ENCODE measurements at regions not wholly inside any gene's neighbourhood (a gene's known extent, or its start where the extent isn't known, plus 50 kb on each side); places are given as distances from the start of the nearest gene placed in this dataset.

- H3K4me3 ChIP-seq (replicated peaks in 1 of 3; ENCODE audit: low read depth in 2 of 3, low read length in 3 of 3) = no peak overlapping the region
- peaks cover 0 to 4% (median 4%) of the 10 kb centered on the region in 3 donors for H3K27me3 Mint-ChIP-seq (ENCODE audit: low read depth in 3 of 3)
- H4K20me1 ChIP-seq (ENCODE audit: insufficient read depth, low read length) = no peaks in the 10 kb centered on the region
- H3K27ac ChIP-seq (ENCODE audit: low read depth in 1 of 2, low read length in 2 of 2) = no peak overlapping the region
- WGBS (ENCODE audit: insufficient coverage) = 92% methylated on average over 5 of the region's 11 CpGs
- H3K4me1 ChIP-seq (ENCODE audit: control insufficient read depth in 1 of 2, insufficient read depth in 2 of 2, low read length in 2 of 2) = no peaks in the 10 kb centered on the region
- H3K9me3 ChIP-seq (replicated peaks in 1 of 2; ENCODE audit: control insufficient read depth in 1 of 2, insufficient read depth in 1 of 2, low read length in 2 of 2) = no peaks in the 10 kb centered on the region
- H3K27ac Mint-ChIP-seq = peak overlapping the region in 1 of 7 donors; percentile 41
- no peak overlapping the region for H3K9ac ChIP-seq (ENCODE audit: insufficient read depth, low read length, poor library complexity, severe bottlenecking)
- H3K4me2 ChIP-seq (replicated peaks; ENCODE audit: extremely low read depth, low read length, poor library complexity, severe bottlenecking) = no peak overlapping the region
- peaks cover 0 to 3% (median 0%) of the 10 kb centered on the region in 7 donors for H3K9me3 Mint-ChIP-seq
- no peak for DNase-seq
- no peak overlapping the region for H3K4me3 Mint-ChIP-seq
- H3K79me2 ChIP-seq (ENCODE audit: insufficient read depth, low read length) = no peaks in the 10 kb centered on the region
- H3K36me3 Mint-ChIP-seq = no peaks in the 10 kb centered on the region
- H3K36me3 ChIP-seq (replicated peaks in 1 of 2; ENCODE audit: control insufficient read depth in 1 of 2, insufficient read depth in 2 of 2, low read length in 2 of 2) = no peaks in the 10 kb centered on the region
- intact Hi-C loops (cut with micrococcal nuclease) = no loop called here
- peaks cover 5% of the 10 kb centered on the region for H3K4me1 Mint-ChIP-seq
- no peak overlapping the region for H2AFZ ChIP-seq (ENCODE audit: insufficient read depth, low read depth, low read length, poor library complexity, severe bottlenecking)
- TF ChIP-seq CTCF (IDR thresholded peaks at IDR 0.05) = no peak
- no peaks in the 10 kb centered on the region for H3K27me3 ChIP-seq (ENCODE audit: control insufficient read depth in 2 of 2, insufficient read depth in 2 of 2, low read length in 2 of 2)
Measured at GRCh38 chr6:43858161-43859153, 88.4 kb downstream of the VEGFA start.

GRCh38 chr6:43856005-43856765 lies 86.2 kb downstream of the VEGFA start:
- Histone ChIP-seq H4K20me1 (ENCODE audit: insufficient read depth, low read length) (no peaks in the 10 kb centered on the region), H3K36me3 (replicated peaks in 1 of 2; ENCODE audit: control insufficient read depth in 1 of 2, insufficient read depth in 2 of 2, low read length in 2 of 2) (no peaks in the 10 kb centered on the region), H3K4me2 (replicated peaks; ENCODE audit: extremely low read depth, low read length, poor library complexity, severe bottlenecking) (no peak overlapping the region), H3K9ac (ENCODE audit: insufficient read depth, low read length, poor library complexity, severe bottlenecking) (no peak overlapping the region), H3K27ac (ENCODE audit: low read depth in 1 of 2, low read length in 2 of 2) (no peak overlapping the region), H3K79me2 (ENCODE audit: insufficient read depth, low read length) (no peaks in the 10 kb centered on the region), H3K4me1 (ENCODE audit: control insufficient read depth in 1 of 2, insufficient read depth in 2 of 2, low read length in 2 of 2) (no peaks in the 10 kb centered on the region), H3K27me3 (ENCODE audit: control insufficient read depth in 2 of 2, insufficient read depth in 2 of 2, low read length in 2 of 2) (no peaks in the 10 kb centered on the region), H3K9me3 (replicated peaks in 1 of 2; ENCODE audit: control insufficient read depth in 1 of 2, insufficient read depth in 1 of 2, low read length in 2 of 2) (no peaks in the 10 kb centered on the region), H3K4me3 (replicated peaks in 1 of 3; ENCODE audit: low read depth in 2 of 3, low read length in 3 of 3) (no peak overlapping the region), H2AFZ (ENCODE audit: insufficient read depth, low read depth, low read length, poor library complexity, severe bottlenecking) (no peak overlapping the region)
- Mint-ChIP-seq H3K27ac (peak overlapping the region in 1 of 7 donors; percentile 11), H3K4me1 (no peaks in the 10 kb centered on the region), H3K4me3 (no peak overlapping the region), H3K36me3 (no peaks in the 10 kb centered on the region), H3K9me3 (no peaks in the 10 kb centered on the region), H3K27me3 (ENCODE audit: low read depth in 3 of 3) (peaks cover 0 to 4% (median 3%) of the 10 kb centered on the region in 3 donors)
- peak; percentile 25 for TF ChIP-seq CTCF (IDR thresholded peaks at IDR 0.05)
- intact Hi-C loops (cut with micrococcal nuclease) = no loop called here
- peak; percentile 6 to 19 (median 10) for DNase-seq
- WGBS (ENCODE audit: insufficient coverage) = 83% methylated on average over 2 of the region's 6 CpGs

Measured in CD14-positive monocyte (primary cell).